ENCODE measurements at regions not wholly inside any gene's neighbourhood (a gene's known extent, or its start where the extent isn't known, plus 50 kb on each side); places are given as distances from the start of the nearest gene placed in this dataset.

- no peak for DNase-seq
Measured at GRCh38 chr2:180143633-180144337, 136.7 kb upstream of the CWC22 start.

DNA sequence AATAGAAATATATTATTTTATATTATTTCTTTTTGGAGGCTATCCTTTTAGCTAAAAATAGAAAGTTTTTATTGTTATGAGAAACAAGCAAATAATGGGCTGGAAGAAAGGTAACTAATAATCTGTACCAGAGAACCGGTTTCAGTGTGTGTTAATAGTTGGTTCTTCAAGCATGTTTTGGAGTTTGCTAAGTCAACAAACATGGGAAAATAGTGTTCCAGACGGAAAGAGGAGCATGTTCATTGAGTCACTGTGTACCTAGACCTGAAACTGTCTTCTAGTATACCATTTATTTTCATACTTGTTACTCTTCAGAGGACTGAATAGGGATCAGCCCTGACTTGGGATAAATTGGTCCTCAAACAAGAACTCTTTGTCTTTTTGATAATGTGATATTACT, 134.5 kb upstream of the CWC22 start:
- no peak for DNase-seq

- no peak for DNase-seq
Measured at GRCh38 chr2:180133736-180134135, 126.6 kb upstream of the CWC22 start.

DNA sequence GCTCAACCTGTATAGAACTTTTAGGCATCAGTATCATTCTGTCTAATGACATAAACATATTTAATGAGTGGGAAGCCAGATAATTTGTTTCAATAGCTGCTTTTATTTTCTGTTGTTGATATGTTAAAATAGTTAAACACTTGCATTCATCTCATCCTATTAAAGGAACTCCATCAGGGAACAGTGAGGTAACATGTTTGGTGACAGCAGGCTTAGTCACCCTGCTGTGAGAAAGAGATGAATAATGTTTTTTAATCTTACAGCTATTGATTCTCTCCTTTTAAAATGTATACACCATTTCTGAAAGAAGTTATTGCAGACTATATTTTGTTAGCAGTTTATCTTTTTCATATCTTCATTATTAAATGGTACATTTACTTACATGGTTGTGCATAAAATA, 123.3 kb upstream of the CWC22 start:
- no peak for DNase-seq

DNA sequence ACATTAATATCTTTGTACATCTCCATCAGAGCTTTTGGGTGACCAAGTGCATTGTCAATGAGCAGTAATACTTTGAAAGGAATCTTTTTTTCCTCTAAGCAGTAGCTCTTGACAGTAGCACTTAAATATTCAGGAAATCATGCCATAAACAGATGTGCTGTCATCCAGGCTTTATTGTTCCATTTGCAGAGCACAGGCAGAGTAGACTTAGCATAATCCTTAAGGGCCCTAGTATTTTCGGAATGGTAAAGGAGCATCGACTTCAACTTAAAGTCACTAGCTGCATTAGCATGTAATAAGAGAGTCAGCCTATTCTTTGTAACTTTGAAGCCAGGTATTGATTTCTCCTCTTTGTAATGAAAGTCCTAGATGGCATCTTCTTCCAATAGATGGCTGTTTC, 121.8 kb upstream of the CWC22 start:
- no peak for DNase-seq

DNA sequence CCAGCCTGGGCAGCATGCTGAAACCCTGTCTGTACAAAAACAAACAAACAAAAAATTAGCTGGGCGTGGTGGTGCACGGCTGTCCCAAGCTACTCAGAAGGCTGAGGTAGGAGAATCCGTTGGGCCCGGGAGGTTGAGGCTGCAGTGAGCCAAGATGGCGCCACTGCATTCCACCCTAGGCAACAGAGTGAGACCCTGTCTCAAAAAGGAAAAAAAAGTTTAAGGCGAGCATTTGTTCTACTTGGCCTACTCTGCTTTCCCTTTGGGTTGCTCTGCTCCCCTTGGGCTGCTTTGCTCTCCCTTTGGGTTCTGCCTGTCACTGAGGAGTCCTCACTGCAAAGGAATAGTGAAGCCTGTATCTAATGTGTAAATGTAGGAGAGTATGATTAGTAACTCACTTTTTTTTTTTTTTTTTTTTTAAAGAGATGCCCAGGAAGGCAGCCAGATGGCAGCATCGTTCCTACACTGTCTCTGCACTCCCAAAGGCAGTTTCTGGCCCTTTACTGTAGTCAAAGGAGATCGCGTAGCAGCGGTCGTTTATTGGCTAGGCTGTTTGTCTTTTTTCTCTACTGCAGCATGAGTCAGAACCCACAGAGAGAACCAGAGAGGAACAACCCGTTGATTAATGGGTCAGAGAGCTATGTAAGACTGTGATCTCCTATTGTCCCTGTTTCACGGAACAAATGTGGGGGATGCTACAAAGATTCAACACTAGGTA, 118.3 kb upstream of the CWC22 start:
- peak; percentile 82 for DNase-seq

- DNase-seq = peak; percentile 49
Measured at GRCh38 chr2:180124273-180125139, 117.4 kb upstream of the CWC22 start.

GRCh38 chr2:180122874-180123273, 115.8 kb upstream of the CWC22 start:
- DNase-seq = no peak

- no peak for DNase-seq
Measured at GRCh38 chr2:180115675-180116074, 108.6 kb upstream of the CWC22 start.

DNA sequence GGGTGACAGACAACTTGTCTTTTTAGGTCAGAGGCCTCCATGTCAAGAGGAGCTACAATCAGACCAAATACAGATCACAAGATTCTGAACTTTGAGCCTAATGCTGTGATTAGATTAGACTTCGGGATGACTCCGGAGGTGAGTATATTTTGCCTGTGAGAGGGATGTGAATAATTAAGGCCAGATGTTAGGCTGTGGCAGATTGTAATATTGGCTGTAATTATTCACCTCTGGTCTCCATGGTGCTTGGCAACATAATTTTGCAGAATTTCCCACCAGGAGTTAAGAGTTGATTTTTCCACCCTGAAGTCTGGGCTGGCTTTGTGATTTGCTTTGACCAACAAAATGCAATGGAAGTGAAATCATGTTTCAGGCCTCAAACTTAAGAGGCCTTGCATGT, 108.2 kb upstream of the CWC22 start:
- no peak for DNase-seq

DNA sequence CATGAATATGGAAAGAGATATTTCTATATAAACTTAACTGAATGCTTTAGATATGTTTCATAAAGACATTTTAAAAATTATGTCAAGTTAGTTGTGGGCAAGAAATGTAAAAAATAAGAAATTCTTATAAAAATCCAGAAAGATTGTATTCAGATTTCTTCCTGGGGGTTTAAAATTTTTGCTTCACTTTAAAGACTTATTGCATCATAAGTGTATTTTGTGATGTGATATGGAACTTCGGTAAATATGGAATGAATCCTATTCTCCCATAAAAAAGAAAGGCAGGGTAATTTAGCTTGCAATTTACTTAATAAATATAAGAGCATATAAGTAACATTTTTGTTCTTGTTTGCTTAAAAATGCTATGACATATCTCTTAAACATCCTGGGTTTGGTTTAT, 104.8 kb upstream of the CWC22 start:
- no peak for DNase-seq

GRCh38 chr2:180110469-180110868, 103.4 kb upstream of the CWC22 start:
- no peak for DNase-seq

DNA sequence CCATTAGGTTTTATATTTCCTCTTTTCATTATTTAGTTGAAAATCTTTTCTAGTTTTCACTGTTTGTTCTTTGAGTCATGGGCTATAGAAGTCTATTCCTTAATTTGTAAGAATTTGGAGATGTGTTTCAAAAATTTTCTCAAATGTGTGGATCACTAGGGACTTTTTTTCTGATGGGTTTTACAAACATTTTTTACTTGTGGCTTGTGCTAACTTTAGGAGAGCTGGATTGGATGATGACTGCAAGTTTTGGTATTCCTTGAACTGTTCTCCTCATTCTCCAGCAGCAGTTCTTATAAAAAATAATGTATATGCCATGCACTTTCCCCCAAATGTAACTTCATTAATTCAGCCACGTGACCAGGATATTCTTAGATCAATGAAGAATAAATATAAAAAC, 94.7 kb upstream of the CWC22 start:
- DNase-seq = no peak

DNA sequence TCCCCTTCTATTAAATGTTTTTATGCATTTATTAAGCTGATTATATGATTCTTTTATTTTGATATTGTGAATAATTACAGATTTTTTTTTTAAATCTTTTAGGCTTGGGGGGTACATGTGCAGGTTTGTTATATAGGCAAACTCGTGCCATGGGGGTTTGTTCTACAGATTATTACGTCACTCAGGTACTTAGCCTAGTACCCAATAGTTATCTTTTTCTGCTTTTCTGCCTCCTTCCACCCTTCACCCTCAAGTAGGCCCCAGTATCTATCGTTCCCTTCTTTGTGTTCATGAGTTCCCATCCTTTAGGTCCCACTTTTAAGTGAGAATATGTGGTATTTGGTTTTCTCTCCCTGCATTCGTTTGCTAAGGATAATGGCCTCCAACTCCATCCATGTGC, 92.2 kb upstream of the CWC22 start:
- no peak for DNase-seq

DNA sequence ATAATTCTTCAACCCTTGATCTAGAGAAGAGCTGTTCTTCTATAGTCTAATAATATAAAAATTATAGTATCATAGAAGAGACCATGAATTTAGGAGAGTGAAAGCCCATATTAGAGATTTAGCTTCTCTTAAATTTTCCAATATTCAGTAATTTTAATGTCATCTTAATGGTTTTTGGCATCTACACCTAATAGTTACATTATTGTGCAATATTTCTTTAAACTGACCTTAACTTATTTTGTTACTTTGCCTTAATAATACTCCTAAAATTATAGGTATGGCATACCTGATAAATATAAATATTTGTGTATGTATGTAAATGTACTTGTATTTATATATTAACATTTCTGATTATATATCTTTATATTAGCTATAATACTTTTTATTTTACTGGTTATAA, 78.0 kb upstream of the CWC22 start:
- no peak for DNase-seq

GRCh38 chr2:180077295-180077906, 70.3 kb upstream of the CWC22 start:
- no peak for DNase-seq

- DNase-seq = no peak
Measured at GRCh38 chr2:180075870-180076269, 68.8 kb upstream of the CWC22 start.

- no peak for DNase-seq
Measured at GRCh38 chr2:180071797-180072196, 64.7 kb upstream of the CWC22 start.

DNA sequence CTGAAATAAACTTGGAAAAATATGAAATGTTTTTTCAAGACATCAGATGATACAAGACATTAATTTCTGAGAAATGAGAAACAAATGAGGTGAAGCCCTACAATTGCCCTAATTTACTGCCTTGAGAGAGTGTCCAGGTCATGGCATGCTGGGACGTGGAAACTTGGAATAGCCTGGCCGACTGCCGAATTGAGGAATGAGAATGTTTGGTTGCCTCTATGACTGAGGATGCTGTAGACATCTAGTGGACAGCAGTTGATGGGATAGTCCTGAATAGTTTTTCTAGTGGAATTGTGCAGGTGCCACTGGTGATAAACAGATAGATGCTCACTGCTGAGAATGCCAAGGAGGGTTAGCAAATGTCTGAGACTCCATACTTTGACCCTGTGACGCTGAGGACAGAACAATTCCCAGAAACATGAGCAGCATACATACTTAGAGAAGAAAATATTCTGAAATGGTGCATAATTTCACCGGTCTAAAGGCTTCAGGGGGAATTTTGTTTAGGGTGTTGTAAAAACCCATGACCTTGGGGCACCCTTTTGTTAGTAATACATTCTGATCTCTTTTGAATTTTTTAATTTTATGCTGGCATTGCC, 56.5 kb upstream of the CWC22 start:
- DNase-seq = no peak

GRCh38 chr2:180062178-180062577, 55.1 kb upstream of the CWC22 start:
- no peak for DNase-seq

DNA sequence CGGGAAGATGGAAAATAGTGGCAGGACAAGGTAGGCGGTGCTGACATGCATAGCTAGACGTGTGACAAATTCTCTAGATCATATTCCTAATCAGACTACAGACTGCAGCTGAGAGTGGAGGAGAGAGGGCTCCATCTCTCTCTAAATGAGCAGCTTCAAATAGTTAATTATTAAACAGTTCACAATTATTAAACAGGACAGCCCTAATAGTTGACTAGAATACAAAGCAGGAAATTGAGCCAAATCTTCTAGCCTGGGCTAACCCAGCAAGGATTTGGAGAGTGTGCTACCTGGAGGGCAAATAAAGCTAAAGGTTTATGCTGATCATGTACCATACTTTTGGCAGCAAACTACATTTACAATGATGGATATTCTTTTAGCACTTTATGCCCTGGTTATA, 54.4 kb upstream of the CWC22 start:
- DNase-seq = no peak

- DNase-seq = no peak
Measured at GRCh38 chr2:180061085-180061484, 54.0 kb upstream of the CWC22 start.

Measured in skin of body (tissue), 1 donor.